ENCODE measurements at regions not wholly inside any gene's neighbourhood (a gene's known extent, or its start where the extent isn't known, plus 50 kb on each side); places are given as distances from the start of the nearest gene placed in this dataset.

DNA sequence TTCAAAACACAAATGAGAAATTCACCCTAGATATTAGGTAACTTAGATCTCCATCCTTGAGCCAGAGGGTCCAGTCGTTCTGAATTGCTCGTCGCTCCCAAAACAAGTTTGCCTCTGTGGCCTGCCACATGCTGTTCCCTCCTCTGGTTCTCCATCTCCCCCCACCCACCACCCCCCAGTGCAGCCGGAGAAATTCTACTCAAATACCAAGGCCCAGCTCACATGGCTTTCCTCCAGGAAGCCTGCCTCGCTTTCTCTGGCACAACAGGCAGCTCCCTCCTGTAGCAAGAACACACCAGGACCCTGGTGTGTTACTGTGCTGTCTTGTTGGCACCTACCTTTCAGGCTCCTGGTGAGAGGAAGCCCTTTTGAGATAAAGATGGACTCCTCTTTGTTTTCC, 52.7 kb upstream of the C10orf90 start:
- no peak overlapping the region for H3K4me2 ChIP-seq (ENCODE audit: low read depth, low read length)

More for the DNA sequence above, 52.7 kb upstream of the C10orf90 start:
- H3K4me3 ChIP-seq (ENCODE audit: insufficient read depth, low read depth, low read length): no peak overlapping the region
- H3K9me3 ChIP-seq (ENCODE audit: control insufficient read depth, insufficient read depth, low read length): no peaks in the 10 kb centered on the region
- BruUV-seq (replicated peaks): no TSS peak
- ATAC-seq (ENCODE audit: low read depth): no peak
- no peaks in the 10 kb centered on the region for H3K79me1 ChIP-seq (ENCODE audit: low read depth in 1 of 2, low read length in 2 of 2)
- no peak for TF ChIP-seq RCOR1 (IDR thresholded peaks at IDR 0.05; ENCODE audit: insufficient replicate concordance, low read length)
- no peak for TF ChIP-seq SMC3 (IDR thresholded peaks at IDR 0.05; ENCODE audit: low read depth, low read length)
- TF ChIP-seq MAZ (IDR thresholded peaks at IDR 0.05; ENCODE audit: borderline replicate concordance, low read depth, low read length): no peak
- TF ChIP-seq POLR2A (IDR thresholded peaks at IDR 0.05; ENCODE audit: low read depth, low read length): no peak
- TF ChIP-seq RAD21 (IDR thresholded peaks at IDR 0.05; ENCODE audit: low read length): no peak
- no peak for TF ChIP-seq MAFK (IDR thresholded peaks at IDR 0.05; ENCODE audit: low read depth, low read length)
- TF ChIP-seq, protein P1, sequence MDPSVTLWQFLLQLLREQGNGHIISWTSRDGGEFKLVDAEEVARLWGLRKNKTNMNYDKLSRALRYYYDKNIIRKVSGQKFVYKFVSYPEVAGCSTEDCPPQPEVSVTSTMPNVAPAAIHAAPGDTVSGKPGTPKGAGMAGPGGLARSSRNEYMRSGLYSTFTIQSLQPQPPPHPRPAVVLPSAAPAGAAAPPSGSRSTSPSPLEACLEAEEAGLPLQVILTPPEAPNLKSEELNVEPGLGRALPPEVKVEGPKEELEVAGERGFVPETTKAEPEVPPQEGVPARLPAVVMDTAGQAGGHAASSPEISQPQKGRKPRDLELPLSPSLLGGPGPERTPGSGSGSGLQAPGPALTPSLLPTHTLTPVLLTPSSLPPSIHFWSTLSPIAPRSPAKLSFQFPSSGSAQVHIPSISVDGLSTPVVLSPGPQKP (IDR thresholded peaks at IDR 0.05; ENCODE audit: borderline replicate concordance, low read depth, low read length): no peak
- TF ChIP-seq BHLHE40 (IDR thresholded peaks at IDR 0.05; ENCODE audit: low read depth, low read length): no peak
- TF ChIP-seq, protein P2, sequence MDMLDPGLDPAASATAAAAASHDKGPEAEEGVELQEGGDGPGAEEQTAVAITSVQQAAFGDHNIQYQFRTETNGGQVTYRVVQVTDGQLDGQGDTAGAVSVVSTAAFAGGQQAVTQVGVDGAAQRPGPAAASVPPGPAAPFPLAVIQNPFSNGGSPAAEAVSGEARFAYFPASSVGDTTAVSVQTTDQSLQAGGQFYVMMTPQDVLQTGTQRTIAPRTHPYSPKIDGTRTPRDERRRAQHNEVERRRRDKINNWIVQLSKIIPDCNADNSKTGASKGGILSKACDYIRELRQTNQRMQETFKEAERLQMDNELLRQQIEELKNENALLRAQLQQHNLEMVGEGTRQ (IDR thresholded peaks at IDR 0.05; ENCODE audit: low read depth, low read length): no peak
- TF ChIP-seq, protein P3, sequence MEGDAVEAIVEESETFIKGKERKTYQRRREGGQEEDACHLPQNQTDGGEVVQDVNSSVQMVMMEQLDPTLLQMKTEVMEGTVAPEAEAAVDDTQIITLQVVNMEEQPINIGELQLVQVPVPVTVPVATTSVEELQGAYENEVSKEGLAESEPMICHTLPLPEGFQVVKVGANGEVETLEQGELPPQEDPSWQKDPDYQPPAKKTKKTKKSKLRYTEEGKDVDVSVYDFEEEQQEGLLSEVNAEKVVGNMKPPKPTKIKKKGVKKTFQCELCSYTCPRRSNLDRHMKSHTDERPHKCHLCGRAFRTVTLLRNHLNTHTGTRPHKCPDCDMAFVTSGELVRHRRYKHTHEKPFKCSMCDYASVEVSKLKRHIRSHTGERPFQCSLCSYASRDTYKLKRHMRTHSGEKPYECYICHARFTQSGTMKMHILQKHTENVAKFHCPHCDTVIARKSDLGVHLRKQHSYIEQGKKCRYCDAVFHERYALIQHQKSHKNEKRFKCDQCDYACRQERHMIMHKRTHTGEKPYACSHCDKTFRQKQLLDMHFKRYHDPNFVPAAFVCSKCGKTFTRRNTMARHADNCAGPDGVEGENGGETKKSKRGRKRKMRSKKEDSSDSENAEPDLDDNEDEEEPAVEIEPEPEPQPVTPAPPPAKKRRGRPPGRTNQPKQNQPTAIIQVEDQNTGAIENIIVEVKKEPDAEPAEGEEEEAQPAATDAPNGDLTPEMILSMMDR (conservative IDR thresholded peaks at IDR 0.05; ENCODE audit: low read depth, low read length): no peak
- TF ChIP-seq CHD1 (IDR thresholded peaks at IDR 0.05; ENCODE audit: low read depth, low read length): no peak
- TF ChIP-seq RFX5 (IDR thresholded peaks at IDR 0.05; ENCODE audit: low read depth, low read length): no peak
- no peak for TF ChIP-seq NFE2L2 (IDR thresholded peaks at IDR 0.05; ENCODE audit: low read depth, low read length)
- no peak for TF ChIP-seq MXI1 (IDR thresholded peaks at IDR 0.05; ENCODE audit: borderline replicate concordance, low read depth, low read length)
- TF ChIP-seq CEBPB (IDR thresholded peaks at IDR 0.05; ENCODE audit: low read depth, low read length): no peak
- TF ChIP-seq FOS (IDR thresholded peaks at IDR 0.05; ENCODE audit: low read depth, low read length): no peak
- H2BK5ac ChIP-seq (ENCODE audit: low read depth, low read length, poor library complexity, severe bottlenecking): no peak overlapping the region
- ChIA-PET CTCF (no interaction called here), POLR2A (ENCODE audit: unreplicated experiment) (no interaction called here)
- H2AK5ac ChIP-seq (ENCODE audit: low read depth, low read length): no peak overlapping the region
- H3K56ac ChIP-seq (ENCODE audit: extremely low read depth, insufficient read depth, low read length): no peak overlapping the region
- no peak overlapping the region for H2AK9ac ChIP-seq (replicated peaks; ENCODE audit: low read depth, low read length, poor library complexity)
- H2BK15ac ChIP-seq (ENCODE audit: low read depth, low read length): no peak overlapping the region
- H3K14ac ChIP-seq (replicated peaks; ENCODE audit: low read depth, low read length): no peak overlapping the region
- H2BK120ac ChIP-seq (ENCODE audit: low read depth, low read length): no peak overlapping the region
- H3K27me3 ChIP-seq (ENCODE audit: control insufficient read depth, insufficient read depth, low read length): no peaks in the 10 kb centered on the region
- no peak overlapping the region for H3K23ac ChIP-seq (ENCODE audit: low read depth, low read length)
- H3K18ac ChIP-seq (ENCODE audit: low read depth, low read length): no peak overlapping the region
- in situ Hi-C loops (cut with MboI; ENCODE audit: low sequenced_read_pairs): no loop called here
- H4K8ac ChIP-seq (ENCODE audit: low read depth in 2 of 2, low read length in 2 of 2): no peak overlapping the region
- no peaks in the 10 kb centered on the region for H3K36me3 ChIP-seq (ENCODE audit: control insufficient read depth, insufficient read depth, low read length)
- 83% methylated on average over 1 of the region's 5 CpGs; no CpG with 5 or more reads in 1 of the 2 experiments for WGBS, 2 experiments (ENCODE audit: extremely low coverage in 2 of 2, insufficient read length in 1 of 2)
- no peak overlapping the region for H3K4ac ChIP-seq (ENCODE audit: low read depth, low read length)
- H3K9ac ChIP-seq (ENCODE audit: low read depth, low read length): no peak overlapping the region
- H3K9me1 ChIP-seq (ENCODE audit: insufficient read depth, low read length): no peaks in the 10 kb centered on the region
- H3K4me1 ChIP-seq (ENCODE audit: control insufficient read depth, insufficient read depth, low read length): no peaks in the 10 kb centered on the region
- H4K5ac ChIP-seq (ENCODE audit: low read depth, low read length): no peak overlapping the region
- dilution Hi-C loops (cut with HindIII; ENCODE audit: low sequenced_read_pairs, unreplicated experiment): no loop called here
- intact Hi-C loops (cut with micrococcal nuclease): no loop called here
- no peak overlapping the region for H4K91ac ChIP-seq (ENCODE audit: insufficient read depth, low read depth, low read length)
- no peak for DNase-seq
- no peak overlapping the region for H2AFZ ChIP-seq (replicated peaks; ENCODE audit: low read length, poor library complexity)
- no peaks in the 10 kb centered on the region for H4K20me1 ChIP-seq (ENCODE audit: insufficient read depth, low read length)
- no peak overlapping the region for H2BK20ac ChIP-seq (ENCODE audit: low read depth, low read length)
- no peak overlapping the region for H3K27ac ChIP-seq (ENCODE audit: insufficient read depth, low read length)

Data from IMR-90 (cell line).